ENCODE measurements at regions not wholly inside any gene's neighbourhood (a gene's known extent, or its start where the extent isn't known, plus 50 kb on each side); places are given as distances from the start of the nearest gene placed in this dataset.

DNA sequence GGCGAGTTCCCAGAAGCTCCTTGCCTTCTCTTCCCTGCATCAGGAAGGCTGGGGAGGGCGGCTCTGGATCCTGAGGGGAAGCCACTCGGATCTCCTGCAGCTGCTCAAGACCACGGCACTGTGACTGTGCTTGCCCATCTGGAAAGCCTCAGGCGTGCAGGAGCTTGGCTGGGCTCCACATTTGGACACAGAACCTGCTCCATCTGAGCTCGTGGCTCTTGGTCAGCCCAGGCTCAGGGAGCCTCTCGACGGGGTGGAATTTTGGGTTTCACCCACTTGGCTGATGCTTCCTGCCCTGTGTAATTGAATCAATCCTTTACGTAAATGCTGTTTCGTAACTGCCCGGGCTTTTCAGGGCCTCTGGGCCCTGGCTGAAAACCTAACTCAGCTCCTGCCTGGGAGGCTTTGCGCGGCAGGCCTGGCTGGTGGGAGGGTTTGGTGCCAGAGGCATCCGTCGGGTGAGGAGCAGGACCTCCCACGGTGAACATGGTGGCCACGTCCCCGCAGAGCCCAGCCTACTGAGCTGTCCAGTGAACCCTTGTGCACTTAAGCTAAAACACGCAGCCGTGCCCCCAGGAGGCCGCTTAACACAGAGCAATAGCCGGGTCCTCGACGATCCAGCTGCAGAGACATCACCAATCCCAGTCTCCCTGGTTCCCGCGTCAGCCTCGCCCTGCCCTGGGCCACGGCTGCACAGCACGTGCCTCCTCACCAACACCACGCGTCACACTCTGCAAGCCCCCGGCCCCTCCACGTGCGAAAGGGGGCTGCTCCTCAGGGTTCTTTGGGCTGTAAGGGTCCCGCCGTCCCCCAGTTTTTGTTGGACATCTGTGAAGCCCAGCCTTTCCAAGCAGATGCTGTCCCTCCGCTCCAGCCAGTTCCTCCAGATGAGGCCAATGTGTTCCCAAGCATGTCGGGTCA lies 241.0 kb downstream of the DLL1 start:
- TF ChIP-seq, protein P1, sequence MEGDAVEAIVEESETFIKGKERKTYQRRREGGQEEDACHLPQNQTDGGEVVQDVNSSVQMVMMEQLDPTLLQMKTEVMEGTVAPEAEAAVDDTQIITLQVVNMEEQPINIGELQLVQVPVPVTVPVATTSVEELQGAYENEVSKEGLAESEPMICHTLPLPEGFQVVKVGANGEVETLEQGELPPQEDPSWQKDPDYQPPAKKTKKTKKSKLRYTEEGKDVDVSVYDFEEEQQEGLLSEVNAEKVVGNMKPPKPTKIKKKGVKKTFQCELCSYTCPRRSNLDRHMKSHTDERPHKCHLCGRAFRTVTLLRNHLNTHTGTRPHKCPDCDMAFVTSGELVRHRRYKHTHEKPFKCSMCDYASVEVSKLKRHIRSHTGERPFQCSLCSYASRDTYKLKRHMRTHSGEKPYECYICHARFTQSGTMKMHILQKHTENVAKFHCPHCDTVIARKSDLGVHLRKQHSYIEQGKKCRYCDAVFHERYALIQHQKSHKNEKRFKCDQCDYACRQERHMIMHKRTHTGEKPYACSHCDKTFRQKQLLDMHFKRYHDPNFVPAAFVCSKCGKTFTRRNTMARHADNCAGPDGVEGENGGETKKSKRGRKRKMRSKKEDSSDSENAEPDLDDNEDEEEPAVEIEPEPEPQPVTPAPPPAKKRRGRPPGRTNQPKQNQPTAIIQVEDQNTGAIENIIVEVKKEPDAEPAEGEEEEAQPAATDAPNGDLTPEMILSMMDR (conservative IDR thresholded peaks at IDR 0.05) = no peak
- H3K9me3 Mint-ChIP-seq = no peaks in the 10 kb centered on the region
- H3K27me3 Mint-ChIP-seq = peaks cover 11% of the 10 kb centered on the region
- H3K36me3 Mint-ChIP-seq = no peaks in the 10 kb centered on the region
- peak; percentile 63 for DNase-seq (ENCODE audit: extremely low spot score, unreplicated experiment)
- H3K4me3 Mint-ChIP-seq = no peak overlapping the region
- no peaks in the 10 kb centered on the region for H3K4me1 Mint-ChIP-seq (ENCODE audit: unreplicated experiment)
- H3K27ac Mint-ChIP-seq = no peak overlapping the region

DNA sequence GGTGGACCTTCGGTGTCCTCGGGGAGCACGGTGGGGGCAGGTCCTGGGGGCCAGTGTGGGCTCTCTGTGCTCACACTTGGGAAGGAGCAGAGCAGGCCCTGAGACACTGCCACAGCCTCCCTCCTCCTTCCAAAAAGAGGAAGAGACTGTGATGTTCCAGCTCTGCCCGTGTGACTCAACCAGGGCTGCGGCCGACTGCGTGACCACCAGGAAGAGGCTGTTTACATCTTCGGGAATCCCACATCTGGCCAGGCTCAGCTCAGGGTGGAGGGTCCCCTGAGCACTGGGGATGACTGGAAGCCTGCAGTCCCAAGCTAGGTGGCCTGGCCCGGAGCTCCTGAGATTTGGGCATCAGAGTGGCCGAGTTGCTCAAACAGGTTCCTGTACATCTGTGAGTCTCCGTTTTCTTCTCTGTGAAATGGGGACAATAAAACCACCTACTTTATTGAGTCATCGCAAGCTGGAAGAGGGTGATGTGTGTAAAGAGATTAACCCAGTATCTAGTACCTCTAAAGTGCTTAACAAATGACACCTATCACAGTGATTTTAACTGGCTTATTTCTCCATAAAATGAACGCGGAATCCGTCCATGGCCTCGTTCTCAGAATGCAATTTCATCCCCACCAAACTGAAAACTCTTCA lies 242.1 kb downstream of the DLL1 start:
- Mint-ChIP-seq H3K4me1 (ENCODE audit: unreplicated experiment) (no peaks in the 10 kb centered on the region), H3K9me3 (no peaks in the 10 kb centered on the region), H3K27me3 (peaks cover 11% of the 10 kb centered on the region), H3K36me3 (no peaks in the 10 kb centered on the region), H3K27ac (no peak overlapping the region), H3K4me3 (no peak overlapping the region)
- TF ChIP-seq, protein P1 (conservative IDR thresholded peaks at IDR 0.05) = no peak
- DNase-seq (ENCODE audit: extremely low spot score, unreplicated experiment) = peak; percentile 54

DNA sequence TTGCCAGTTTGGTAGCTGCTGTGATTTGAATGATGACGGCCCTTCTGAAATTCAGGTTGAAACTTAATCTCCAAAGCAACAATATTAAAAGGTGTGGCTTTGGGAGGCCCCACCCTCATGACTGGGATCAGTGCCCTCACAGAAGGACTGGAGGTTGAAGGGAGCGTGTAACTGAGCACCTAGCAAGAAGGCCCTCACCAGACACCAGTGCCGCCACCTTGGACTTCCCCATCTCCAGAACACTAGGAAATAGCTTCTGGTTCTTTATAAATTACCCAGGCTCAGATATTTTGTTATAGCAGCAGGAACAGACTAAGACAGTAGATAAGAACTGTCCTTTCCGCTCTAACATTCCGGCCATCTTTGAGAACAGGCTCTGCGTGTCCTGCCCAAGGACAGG lies 243.1 kb downstream of the DLL1 start:
- H3K9me3 Mint-ChIP-seq = no peaks in the 10 kb centered on the region

DNA sequence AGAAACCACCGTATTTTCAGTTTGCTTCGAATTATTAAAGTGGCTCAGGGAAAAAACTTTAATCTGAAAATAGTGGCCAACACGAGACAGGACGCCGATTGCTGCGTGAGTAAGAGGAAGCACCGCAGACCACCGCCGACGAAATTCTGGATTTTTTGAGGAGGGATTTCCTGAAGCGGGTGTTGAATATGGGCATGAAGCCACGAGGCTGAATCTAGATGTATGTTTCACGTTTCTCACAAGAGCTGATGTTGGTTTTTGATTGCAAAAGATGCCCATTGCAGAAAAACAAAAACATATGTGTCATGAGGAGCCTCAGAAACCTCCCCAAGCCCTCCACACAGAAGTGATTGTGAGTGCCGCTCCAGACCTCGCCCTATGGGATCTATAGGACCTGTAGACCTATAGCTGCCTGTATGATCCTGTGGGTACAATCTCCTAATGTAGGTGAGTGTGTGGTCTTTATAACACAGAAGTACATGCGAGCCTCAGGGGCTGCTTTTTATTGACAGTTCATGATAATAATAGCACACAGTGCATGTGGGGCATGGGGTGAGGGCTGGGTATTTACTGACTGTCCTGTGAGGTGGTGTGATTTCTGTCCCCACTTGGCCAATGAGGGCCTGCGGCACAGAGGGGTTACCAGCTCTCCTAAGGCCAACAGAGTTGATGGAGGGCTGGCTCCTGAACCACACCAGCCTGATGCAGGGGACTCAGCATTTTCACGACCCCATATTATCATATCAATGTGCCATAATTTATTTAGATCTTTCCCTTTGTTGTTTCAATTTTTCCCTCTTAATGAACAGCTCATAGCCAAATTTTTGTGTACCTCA lies 243.9 kb downstream of the DLL1 start:
- no peak overlapping the region for H3K27ac Mint-ChIP-seq
- H3K36me3 Mint-ChIP-seq = no peaks in the 10 kb centered on the region
- peak; percentile 42 for DNase-seq (ENCODE audit: extremely low spot score, unreplicated experiment)
- TF ChIP-seq, protein P1 (conservative IDR thresholded peaks at IDR 0.05) = no peak
- no peak overlapping the region for H3K4me3 Mint-ChIP-seq
- no peaks in the 10 kb centered on the region for H3K4me1 Mint-ChIP-seq (ENCODE audit: unreplicated experiment)
- no peaks in the 10 kb centered on the region for H3K9me3 Mint-ChIP-seq
- peaks cover 11% of the 10 kb centered on the region for H3K27me3 Mint-ChIP-seq

More for the DNA sequence above, 243.1 kb downstream of the DLL1 start:
- DNase-seq (ENCODE audit: extremely low spot score, unreplicated experiment) = peak; percentile 22
- H3K4me1 Mint-ChIP-seq (ENCODE audit: unreplicated experiment) = no peaks in the 10 kb centered on the region
- peaks cover 11% of the 10 kb centered on the region for H3K27me3 Mint-ChIP-seq
- TF ChIP-seq, protein P1 (conservative IDR thresholded peaks at IDR 0.05) = no peak
- H3K4me3 Mint-ChIP-seq = no peak overlapping the region
- no peaks in the 10 kb centered on the region for H3K36me3 Mint-ChIP-seq
- H3K27ac Mint-ChIP-seq = no peak overlapping the region

DNA sequence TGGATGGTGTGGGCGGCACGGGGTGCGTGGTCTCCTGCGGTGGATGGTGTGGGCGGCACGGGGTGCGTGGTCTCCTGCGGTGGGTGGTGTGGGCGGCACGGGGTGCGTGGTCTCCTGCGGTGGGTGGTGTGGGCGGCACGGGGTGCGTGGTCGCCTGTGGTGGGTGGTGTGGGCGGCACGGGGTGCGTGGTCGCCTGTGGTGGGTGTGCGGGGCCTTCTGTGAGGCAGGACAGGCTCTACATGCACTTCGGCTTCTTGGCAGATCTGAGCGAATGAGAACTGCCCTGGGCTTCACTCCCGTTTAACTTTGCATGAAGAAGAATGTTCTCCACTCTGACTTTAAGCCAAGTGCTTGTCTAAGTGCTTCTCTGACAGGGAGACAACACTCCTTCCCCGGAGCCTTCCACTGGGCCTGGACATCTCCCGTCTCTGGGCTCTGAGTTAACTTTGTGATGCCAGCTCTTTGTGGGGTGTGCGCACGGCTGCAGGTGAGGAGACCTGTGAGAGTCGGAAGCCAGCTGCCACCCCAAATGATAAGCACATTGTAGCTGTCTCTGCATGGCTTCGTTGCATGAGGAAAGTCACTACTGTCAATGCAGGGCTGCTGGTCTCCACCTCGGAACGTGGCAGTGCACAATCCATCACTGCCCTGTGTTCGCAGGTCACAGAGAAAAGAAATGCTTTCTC lies 244.8 kb downstream of the DLL1 start:
- Mint-ChIP-seq H3K27ac (no peak overlapping the region), H3K4me1 (ENCODE audit: unreplicated experiment) (no peaks in the 10 kb centered on the region), H3K27me3 (peaks cover 10% of the 10 kb centered on the region), H3K4me3 (no peak overlapping the region), H3K9me3 (no peaks in the 10 kb centered on the region), H3K36me3 (no peaks in the 10 kb centered on the region)
- no peak for DNase-seq (ENCODE audit: extremely low spot score, unreplicated experiment)
- TF ChIP-seq, protein P1 (conservative IDR thresholded peaks at IDR 0.05) = no peak

All from type B pancreatic cell (in vitro differentiated cells).